Endodermal cell (in vitro differentiated cells): ENCODE measurements at regions not wholly inside any gene's neighbourhood (a gene's known extent, or its start where the extent isn't known, plus 50 kb on each side); places are given as distances from the start of the nearest gene placed in this dataset.

Experiments
- DNase-seq: peaks from one replicate; pipeline ENCODE4 v3.0.0-alpha.2; 2017
- H3K27ac ChIP-seq: 2 replicates; pipeline ENCODE4 v1.5.1; 2013; ENCODE audit warnings: mild to moderate bottlenecking, low read depth, low read length, moderate library complexity
- H3K27me3 ChIP-seq: 2 replicates; pipeline ENCODE4 v1.6.1; 2013; ENCODE audit warnings: mild to moderate bottlenecking, low read length, moderate library complexity; ENCODE audit not compliant: insufficient read depth, control insufficient read depth, poor library complexity, severe bottlenecking
- H3K36me3 ChIP-seq: 2 replicates; pipeline ENCODE4 v1.7.0; 2013; ENCODE audit warnings: mild to moderate bottlenecking, low read length, moderate library complexity; ENCODE audit not compliant: control insufficient read depth, insufficient read depth
- H3K4me1 ChIP-seq: one replicate; pipeline ENCODE4 v1.7.0; 2013; ENCODE audit warnings: low read length; ENCODE audit not compliant: control insufficient read depth, insufficient read depth
- H3K4me3 ChIP-seq: 2 replicates; pipeline ENCODE4 v1.5.1; 2013; ENCODE audit warnings: mild to moderate bottlenecking, low read length, moderate library complexity
- H3K9ac ChIP-seq: 2 replicates; pipeline ENCODE4 v1.6.1; 2013; ENCODE audit warnings: mild to moderate bottlenecking, low read length, moderate library complexity; ENCODE audit not compliant: poor library complexity, severe bottlenecking; ENCODE audit errors: extremely low read depth
- H3K9me3 ChIP-seq: 2 replicates; pipeline ENCODE4 v1.6.1; 2013; ENCODE audit warnings: mild to moderate bottlenecking, low read length, moderate library complexity; ENCODE audit not compliant: control insufficient read depth
- H3K27ac Mint-ChIP-seq: 2 replicates; pipeline ENCODE4 v1.8.0; 2020; ENCODE audit warnings: mixed read lengths
- H3K27me3 Mint-ChIP-seq: 2 replicates; pipeline ENCODE4 v1.8.0; 2021; ENCODE audit warnings: mild to moderate bottlenecking, mixed read lengths; ENCODE audit not compliant: insufficient read depth
- H3K36me3 Mint-ChIP-seq: 2 replicates; pipeline ENCODE4 v1.8.0; 2020; ENCODE audit warnings: low read depth, mixed read lengths
- H3K4me1 Mint-ChIP-seq: 2 replicates; pipeline ENCODE4 v1.8.0; 2020; ENCODE audit warnings: mixed read lengths
- H3K4me3 Mint-ChIP-seq: 2 replicates; pipeline ENCODE4 v1.8.0; 2020; ENCODE audit warnings: mild to moderate bottlenecking, moderate library complexity, mixed read lengths
- H3K9me3 Mint-ChIP-seq: 2 replicates; pipeline ENCODE4 v1.8.0; 2020; ENCODE audit warnings: mild to moderate bottlenecking, mixed read lengths
- CTCF ChIP-seq: fragments of 200-600 bp; sonication (generic); conservative IDR thresholded peaks from 2 replicates; pipeline ENCODE4 v1.5.0; 2021; ENCODE audit warnings: antibody characterized with exemption, mild to moderate bottlenecking
- whole genome bisulfite sequencing, 2 experiments: methylation state at CpG; one replicate each; pipeline versions ENCODE4 v1.1.5 to v1.1.7; 2013; ENCODE audit warnings: missing lambda C conversion rate in 2 of 2, mixed read lengths in 1 of 2; ENCODE audit not compliant: insufficient coverage in 1 of 2, insufficient read length in 1 of 2; 5-methylcytosine and 5-hydroxymethylcytosine counted together

- no peaks in the 10 kb centered on the region for H3K36me3 ChIP-seq
- no peaks in the 10 kb centered on the region for H3K4me1 ChIP-seq
- TF ChIP-seq CTCF, result no peak
- DNase-seq, result no peak
- H3K27ac Mint-ChIP-seq, result no peak overlapping the region
- H3K36me3 Mint-ChIP-seq, result no peaks in the 10 kb centered on the region
- H3K9ac ChIP-seq, result no peak overlapping the region
- no peak overlapping the region for H3K27ac ChIP-seq
- no peak overlapping the region for H3K4me3 Mint-ChIP-seq
- H3K9me3 ChIP-seq, result no peaks in the 10 kb centered on the region
- H3K4me3 ChIP-seq, result no peak overlapping the region
- no peaks in the 10 kb centered on the region for H3K27me3 ChIP-seq
- H3K27me3 Mint-ChIP-seq, result no peaks in the 10 kb centered on the region
- no peaks in the 10 kb centered on the region for H3K9me3 Mint-ChIP-seq
- no peaks in the 10 kb centered on the region for H3K4me1 Mint-ChIP-seq
These were observed 231.4 kb downstream of the KLF12 start for GRCh38 chr13:73902847-73903246.

GRCh38 chr13:73902296-73902695 lies 231.9 kb downstream of the KLF12 start:
- Histone ChIP-seq H3K27ac (no peak overlapping the region), H3K36me3 (no peaks in the 10 kb centered on the region), H3K4me3 (no peak overlapping the region), H3K9ac (no peak overlapping the region), H3K27me3 (no peaks in the 10 kb centered on the region), H3K9me3 (no peaks in the 10 kb centered on the region), H3K4me1 (no peaks in the 10 kb centered on the region)
- H3K4me1 Mint-ChIP-seq, result no peaks in the 10 kb centered on the region
- no peak overlapping the region for H3K4me3 Mint-ChIP-seq
- no peak for TF ChIP-seq CTCF
- DNase-seq, result no peak
- H3K36me3 Mint-ChIP-seq, result no peaks in the 10 kb centered on the region
- no peaks in the 10 kb centered on the region for H3K27me3 Mint-ChIP-seq
- H3K9me3 Mint-ChIP-seq, result no peaks in the 10 kb centered on the region
- WGBS, 2 experiments, result 64 to 87% methylated on average over 3 to 4 of the region's 4 CpGs
- no peak overlapping the region for H3K27ac Mint-ChIP-seq

GRCh38 chr13:73901324-73902068 lies 232.7 kb downstream of the KLF12 start:
- Histone ChIP-seq H3K9me3 (no peaks in the 10 kb centered on the region), H3K4me3 (no peak overlapping the region), H3K27me3 (no peaks in the 10 kb centered on the region), H3K9ac (no peak overlapping the region), H3K36me3 (no peaks in the 10 kb centered on the region), H3K4me1 (no peaks in the 10 kb centered on the region), H3K27ac (no peak overlapping the region)
- H3K27ac Mint-ChIP-seq, result no peak overlapping the region
- no peak overlapping the region for H3K4me3 Mint-ChIP-seq
- H3K27me3 Mint-ChIP-seq, result no peaks in the 10 kb centered on the region
- TF ChIP-seq CTCF, result no peak
- WGBS, 2 experiments, result 100% methylated on average over 1 of the region's 1 CpG; no CpG with 5 or more reads in 1 of the 2 experiments
- H3K9me3 Mint-ChIP-seq, result no peaks in the 10 kb centered on the region
- no peak for DNase-seq
- no peaks in the 10 kb centered on the region for H3K4me1 Mint-ChIP-seq
- H3K36me3 Mint-ChIP-seq, result no peaks in the 10 kb centered on the region
